Bronchial epithelial cell (primary cell): ENCODE measurements at regions not wholly inside any gene's neighbourhood (a gene's known extent, or its start where the extent isn't known, plus 50 kb on each side); places are given as distances from the start of the nearest gene placed in this dataset.

Source experiments
- DNase-seq: peaks from one replicate; pipeline ENCODE4 v3.0.0-alpha.2; 2010; ENCODE audit warnings: low read depth
- FAIRE-seq: peaks from 2 replicates; lab custom pipeline; 2011; peaks lifted over from hg19 to GRCh38; lab: Jason Lieb, UNC
- H3K27me3 ChIP-seq: 2 replicates; pipeline ENCODE4 v1.5.1; 2011; ENCODE audit warnings: low read length; ENCODE audit not compliant: control insufficient read depth, insufficient read depth
- H3K36me3 ChIP-seq: 2 replicates; pipeline ENCODE4 v1.5.1; 2011; ENCODE audit warnings: low read length; ENCODE audit not compliant: control insufficient read depth, insufficient read depth
- H3K4me3 ChIP-seq: 2 replicates; pipeline ENCODE4 v1.5.1; 2011; ENCODE audit warnings: mild to moderate bottlenecking, low read depth, low read length, control low read depth
- TF ChIP-seq, protein P1 (sequence below): IDR thresholded peaks from 2 replicates; pipeline ENCODE4 v1.5.1; 2011; ENCODE audit warnings: mild to moderate bottlenecking, moderate library complexity, low read length, control low read depth, inconsistent platforms; ENCODE audit not compliant: insufficient read depth, severe bottlenecking

DNA sequence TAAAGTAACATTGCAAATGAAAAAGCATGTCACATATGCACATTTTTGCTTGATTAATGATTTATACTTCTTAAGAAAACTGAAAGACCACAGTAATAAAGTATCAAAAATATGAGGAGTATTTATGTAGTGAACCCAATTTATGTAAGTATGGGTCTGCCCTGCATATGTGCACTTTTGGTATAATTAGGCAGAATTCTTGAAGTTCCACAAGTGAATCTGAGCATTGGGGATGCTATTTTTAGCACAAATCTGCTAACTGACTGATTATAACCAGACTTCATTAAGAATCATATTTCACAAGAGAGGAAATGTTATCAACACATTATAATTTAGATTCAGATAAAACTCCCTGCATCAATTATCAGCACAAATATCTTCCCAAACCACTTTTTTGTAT, 407.1 kb upstream of the LRRC4C start:
- no peak for DNase-seq
- H3K27me3 ChIP-seq, result peaks cover 1% of the 10 kb centered on the region
- H3K36me3 ChIP-seq, result no peaks in the 10 kb centered on the region
- H3K4me3 ChIP-seq, result no peak overlapping the region
- FAIRE-seq, result no peak
- TF ChIP-seq, protein P1, sequence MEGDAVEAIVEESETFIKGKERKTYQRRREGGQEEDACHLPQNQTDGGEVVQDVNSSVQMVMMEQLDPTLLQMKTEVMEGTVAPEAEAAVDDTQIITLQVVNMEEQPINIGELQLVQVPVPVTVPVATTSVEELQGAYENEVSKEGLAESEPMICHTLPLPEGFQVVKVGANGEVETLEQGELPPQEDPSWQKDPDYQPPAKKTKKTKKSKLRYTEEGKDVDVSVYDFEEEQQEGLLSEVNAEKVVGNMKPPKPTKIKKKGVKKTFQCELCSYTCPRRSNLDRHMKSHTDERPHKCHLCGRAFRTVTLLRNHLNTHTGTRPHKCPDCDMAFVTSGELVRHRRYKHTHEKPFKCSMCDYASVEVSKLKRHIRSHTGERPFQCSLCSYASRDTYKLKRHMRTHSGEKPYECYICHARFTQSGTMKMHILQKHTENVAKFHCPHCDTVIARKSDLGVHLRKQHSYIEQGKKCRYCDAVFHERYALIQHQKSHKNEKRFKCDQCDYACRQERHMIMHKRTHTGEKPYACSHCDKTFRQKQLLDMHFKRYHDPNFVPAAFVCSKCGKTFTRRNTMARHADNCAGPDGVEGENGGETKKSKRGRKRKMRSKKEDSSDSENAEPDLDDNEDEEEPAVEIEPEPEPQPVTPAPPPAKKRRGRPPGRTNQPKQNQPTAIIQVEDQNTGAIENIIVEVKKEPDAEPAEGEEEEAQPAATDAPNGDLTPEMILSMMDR, result no peak

DNA sequence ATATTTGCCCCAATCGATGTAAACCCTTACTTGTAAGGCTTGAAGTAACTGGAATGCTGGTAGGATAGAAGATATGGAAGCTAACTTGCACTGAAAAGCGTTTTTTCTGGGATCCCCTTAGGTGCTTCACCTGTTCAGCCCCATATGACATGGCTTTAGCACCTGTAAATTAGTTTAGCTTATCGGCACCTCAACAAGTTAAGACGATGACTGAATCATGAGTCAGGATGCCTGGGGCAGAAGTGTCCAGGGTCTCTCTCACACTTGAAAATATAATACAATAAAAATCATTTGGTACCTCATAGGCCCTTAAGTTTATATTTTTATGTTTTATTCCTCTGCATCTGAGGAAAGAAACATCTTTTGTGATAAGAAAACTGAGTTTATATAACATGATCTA, 409.2 kb upstream of the LRRC4C start:
- FAIRE-seq, result no peak
- no peaks in the 10 kb centered on the region for H3K36me3 ChIP-seq
- TF ChIP-seq, protein P1, result no peak
- DNase-seq, result peak; percentile 62
- H3K27me3 ChIP-seq, result peaks cover 1% of the 10 kb centered on the region
- H3K4me3 ChIP-seq, result no peak overlapping the region

GRCh38 chr11:41872426-41872825, 413.0 kb upstream of the LRRC4C start:
- no peaks in the 10 kb centered on the region for H3K27me3 ChIP-seq
- TF ChIP-seq, protein P1, result no peak
- FAIRE-seq (no peak), DNase-seq (no peak)
- H3K4me3 ChIP-seq, result no peak overlapping the region
- no peaks in the 10 kb centered on the region for H3K36me3 ChIP-seq

- Histone ChIP-seq H3K27me3 (no peaks in the 10 kb centered on the region), H3K36me3 (no peaks in the 10 kb centered on the region), H3K4me3 (no peak overlapping the region)
- FAIRE-seq (no peak), DNase-seq (no peak)
- TF ChIP-seq, protein P1, result no peak
These were observed 413.4 kb upstream of the LRRC4C start for GRCh38 chr11:41872870-41873269.

GRCh38 chr11:41878095-41878494, 418.6 kb upstream of the LRRC4C start:
- peak; percentile 76 for DNase-seq
- Histone ChIP-seq H3K27me3 (no peaks in the 10 kb centered on the region), H3K4me3 (no peak overlapping the region), H3K36me3 (no peaks in the 10 kb centered on the region)
- no peak for FAIRE-seq
- TF ChIP-seq, protein P1, result no peak

DNA sequence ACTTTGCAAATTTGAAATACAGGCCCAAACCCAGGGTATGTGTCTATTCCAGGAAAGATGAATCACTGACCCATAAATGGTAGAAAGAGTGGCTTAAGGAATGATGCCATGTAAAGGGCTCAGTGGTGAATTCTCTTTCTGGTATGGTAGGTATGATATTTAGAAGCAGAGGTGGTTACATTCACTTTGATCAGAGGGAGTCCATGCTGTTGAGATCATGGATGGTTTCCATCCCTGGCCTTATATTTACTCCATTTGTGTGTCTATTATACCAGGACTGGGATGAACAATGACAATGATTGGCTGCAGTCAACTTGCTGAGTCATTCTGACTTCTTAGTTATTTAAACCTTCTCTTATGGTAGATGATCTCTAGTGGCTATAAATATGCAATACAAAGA, 419.8 kb upstream of the LRRC4C start:
- Histone ChIP-seq H3K4me3 (no peak overlapping the region), H3K36me3 (no peaks in the 10 kb centered on the region), H3K27me3 (no peaks in the 10 kb centered on the region)
- TF ChIP-seq, protein P1, result no peak
- DNase-seq (peak; percentile 80), FAIRE-seq (no peak)
